SH-SY5Y (cell line): ENCODE measurements at regions not wholly inside any gene's neighbourhood (a gene's known extent, or its start where the extent isn't known, plus 50 kb on each side); places are given as distances from the start of the nearest gene placed in this dataset.

Experiments
- GATA2 ChIP-seq: IDR thresholded peaks from 2 replicates; pipeline ENCODE4 v1.6.1; 2011; ENCODE audit warnings: mild to moderate bottlenecking, low read depth, low read length
- GATA3 ChIP-seq: IDR thresholded peaks from 2 replicates; pipeline ENCODE4 v1.6.1; 2011; ENCODE audit warnings: low read depth, mild to moderate bottlenecking, low read length, moderate library complexity

DNA sequence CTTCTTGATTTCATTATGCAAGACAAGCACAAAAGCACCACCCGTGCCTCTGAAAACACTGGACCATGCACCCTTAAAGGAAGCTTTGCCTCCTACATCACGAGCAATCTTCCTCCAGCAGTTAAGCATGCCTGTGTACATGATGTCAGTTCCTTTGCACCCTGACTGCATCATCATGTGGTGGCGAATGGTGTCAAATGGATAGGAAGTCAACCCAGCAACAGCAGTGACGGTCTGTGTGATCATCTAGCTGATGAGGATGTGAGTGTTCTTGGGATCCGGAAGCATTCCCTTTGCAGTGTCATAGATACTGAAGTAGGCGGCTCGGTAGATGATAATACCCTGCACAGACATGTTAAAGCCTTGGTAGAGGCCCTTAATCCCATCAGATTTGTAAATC lies 240.7 kb upstream of the FAM98A start:
- no peak for TF ChIP-seq GATA2
- no peak for TF ChIP-seq GATA3
